ENCODE measurements at regions not wholly inside any gene's neighbourhood (a gene's known extent, or its start where the extent isn't known, plus 50 kb on each side); places are given as distances from the start of the nearest gene placed in this dataset.

DNA sequence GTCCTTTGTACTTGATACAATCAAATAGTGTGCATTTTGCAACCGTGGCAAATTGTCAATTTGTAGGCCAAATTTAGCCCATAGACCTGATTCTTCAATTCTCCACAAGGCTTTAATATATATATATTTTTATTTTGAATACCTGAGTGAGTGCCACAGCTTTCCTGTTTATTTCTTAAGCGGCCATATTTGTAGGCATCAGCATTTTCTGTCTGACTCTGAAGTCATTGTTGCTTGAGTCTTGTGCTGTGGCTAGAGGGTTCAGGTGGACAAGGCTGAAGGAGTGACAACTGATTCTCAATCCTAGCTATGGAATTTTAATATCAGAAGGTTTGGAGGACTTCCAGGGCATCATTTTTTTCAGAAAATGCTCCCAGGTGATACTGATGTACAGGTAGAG, 75.6 kb upstream of the NAALADL2 start:
- no peak for DNase-seq (ENCODE audit: low spot score)

DNA sequence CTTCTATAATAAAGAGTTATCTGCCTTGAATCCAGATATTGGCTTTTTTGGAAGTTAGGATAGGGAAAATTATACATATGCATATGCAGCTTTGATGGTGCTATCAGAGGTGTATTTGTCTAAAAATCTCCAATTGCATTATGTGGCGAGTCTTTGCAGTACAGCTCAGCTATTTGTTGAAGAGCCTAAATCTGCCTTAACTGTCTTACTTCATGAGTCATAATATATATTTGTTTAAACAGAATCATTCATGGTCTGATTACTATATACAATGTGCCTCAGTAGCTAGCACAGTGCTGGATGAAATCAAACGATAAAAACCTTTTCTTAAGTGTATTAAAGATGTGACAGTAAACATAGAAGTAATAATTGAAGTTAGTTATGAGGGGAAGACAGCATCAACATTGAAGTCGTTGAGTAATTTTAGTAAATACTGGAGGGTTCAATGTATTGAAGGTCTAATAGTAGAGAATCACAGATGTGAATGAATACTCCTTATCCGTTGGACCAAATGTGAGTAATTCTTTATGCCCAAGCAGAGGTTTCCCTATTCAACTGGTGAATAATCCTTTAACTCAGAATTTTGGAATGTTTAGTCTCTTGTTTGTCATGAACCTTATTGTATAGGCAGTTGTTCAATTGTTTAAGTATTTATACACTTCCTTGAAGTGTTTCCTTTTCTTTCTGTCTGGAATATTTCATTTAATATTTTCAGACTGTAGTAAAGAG, 74.8 kb upstream of the NAALADL2 start:
- DNase-seq (ENCODE audit: low spot score), result no peak

DNA sequence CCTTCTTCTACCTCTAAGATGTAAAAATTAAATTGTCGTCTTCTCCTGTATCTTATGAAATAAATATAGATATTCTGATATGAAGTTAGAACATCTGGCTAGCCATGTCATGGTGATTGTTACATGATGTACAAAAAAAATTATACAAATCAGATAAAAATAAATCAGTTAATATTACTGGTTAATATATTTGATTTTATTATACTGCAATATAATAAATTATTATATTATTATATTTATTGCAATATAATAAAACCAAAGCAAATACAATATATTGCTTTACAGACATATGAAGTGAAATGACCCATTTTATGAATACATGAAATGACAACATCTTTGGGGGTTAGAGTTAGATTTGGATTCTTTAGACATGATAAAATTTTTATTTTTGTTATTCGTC, 72.3 kb upstream of the NAALADL2 start:
- DNase-seq (ENCODE audit: low spot score), result no peak

DNA sequence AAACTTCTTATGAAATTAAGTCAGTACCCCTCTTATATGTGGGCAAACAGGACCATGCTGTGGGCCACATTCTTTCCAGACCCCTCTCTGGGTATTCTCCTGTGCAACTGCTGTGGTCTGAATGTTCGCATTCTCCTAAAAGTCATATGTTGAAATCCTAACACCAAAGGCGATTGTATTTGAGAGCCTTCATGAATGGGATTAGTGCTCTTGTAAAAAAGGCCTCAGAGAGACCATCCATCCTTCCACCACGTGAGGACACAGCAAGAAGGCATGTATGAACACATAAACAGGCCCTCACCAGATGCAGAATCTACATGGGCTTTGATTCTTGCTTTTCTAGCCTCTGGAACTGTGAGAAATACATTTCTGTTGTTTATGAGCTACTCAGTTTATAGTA, 68.0 kb upstream of the NAALADL2 start:
- no peak for DNase-seq (ENCODE audit: low spot score)

DNA sequence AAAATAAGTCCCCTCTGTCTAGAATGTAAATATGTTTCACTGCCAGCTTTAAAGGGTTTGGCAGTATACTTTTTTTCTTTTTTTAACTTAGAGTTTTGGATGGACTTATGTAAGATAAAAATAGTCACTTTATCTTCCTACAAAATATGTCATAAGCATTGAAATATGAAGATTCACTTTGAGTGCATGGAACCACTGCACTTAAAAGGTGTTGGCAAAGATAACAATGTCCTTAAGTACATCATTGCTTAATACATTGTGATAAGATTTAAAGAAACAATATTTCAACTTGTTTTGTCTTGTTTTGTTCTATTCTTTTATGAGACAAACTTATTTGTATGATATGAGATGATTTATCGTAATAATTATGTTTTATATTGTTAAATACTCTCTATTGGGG, 66.3 kb upstream of the NAALADL2 start:
- no peak for DNase-seq (ENCODE audit: low spot score)
